ENCODE measurements at regions not wholly inside any gene's neighbourhood (a gene's known extent, or its start where the extent isn't known, plus 50 kb on each side); places are given as distances from the start of the nearest gene placed in this dataset.

DNA sequence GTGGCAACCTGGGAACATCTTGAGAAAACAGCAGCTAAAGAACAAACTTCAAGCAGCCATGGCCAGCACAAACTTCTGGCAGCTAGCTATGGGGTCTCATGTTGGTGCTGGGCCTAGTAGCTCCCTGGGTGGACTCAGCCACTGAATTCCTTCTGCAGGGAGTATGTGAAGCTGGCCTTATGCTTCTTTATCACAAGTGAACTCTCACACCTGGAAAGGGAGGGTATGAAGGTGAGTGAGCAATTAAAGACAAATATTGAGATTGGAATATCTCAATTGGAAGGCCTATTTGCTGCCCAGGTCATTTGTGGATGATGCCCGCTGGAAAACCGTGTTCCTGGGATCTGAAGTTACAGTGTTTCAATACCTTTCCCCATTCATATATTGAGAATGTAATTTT is 153.3 kb upstream of the RPS6KA3 start:
- TF ChIP-seq YY1 (IDR thresholded peaks at IDR 0.05; ENCODE audit: low read depth) (no peak), FOXM1 (IDR thresholded peaks at IDR 0.05; ENCODE audit: low read depth) (no peak), FOSL2 (IDR thresholded peaks at IDR 0.05; ENCODE audit: borderline replicate concordance, low read depth) (no peak), TCF12 (IDR thresholded peaks at IDR 0.05) (no peak), POLR2AphosphoS5 (IDR thresholded peaks at IDR 0.05; ENCODE audit: low read depth, low read length) (no peak), SIN3A (IDR thresholded peaks at IDR 0.05; ENCODE audit: borderline replicate concordance, low read depth, low read length) (no peak)
- TF ChIP-seq, protein P1, sequence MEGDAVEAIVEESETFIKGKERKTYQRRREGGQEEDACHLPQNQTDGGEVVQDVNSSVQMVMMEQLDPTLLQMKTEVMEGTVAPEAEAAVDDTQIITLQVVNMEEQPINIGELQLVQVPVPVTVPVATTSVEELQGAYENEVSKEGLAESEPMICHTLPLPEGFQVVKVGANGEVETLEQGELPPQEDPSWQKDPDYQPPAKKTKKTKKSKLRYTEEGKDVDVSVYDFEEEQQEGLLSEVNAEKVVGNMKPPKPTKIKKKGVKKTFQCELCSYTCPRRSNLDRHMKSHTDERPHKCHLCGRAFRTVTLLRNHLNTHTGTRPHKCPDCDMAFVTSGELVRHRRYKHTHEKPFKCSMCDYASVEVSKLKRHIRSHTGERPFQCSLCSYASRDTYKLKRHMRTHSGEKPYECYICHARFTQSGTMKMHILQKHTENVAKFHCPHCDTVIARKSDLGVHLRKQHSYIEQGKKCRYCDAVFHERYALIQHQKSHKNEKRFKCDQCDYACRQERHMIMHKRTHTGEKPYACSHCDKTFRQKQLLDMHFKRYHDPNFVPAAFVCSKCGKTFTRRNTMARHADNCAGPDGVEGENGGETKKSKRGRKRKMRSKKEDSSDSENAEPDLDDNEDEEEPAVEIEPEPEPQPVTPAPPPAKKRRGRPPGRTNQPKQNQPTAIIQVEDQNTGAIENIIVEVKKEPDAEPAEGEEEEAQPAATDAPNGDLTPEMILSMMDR (IDR thresholded peaks at IDR 0.05), result no peak
